Stimulated activated CD8-positive, alpha-beta memory T cell treated with anti-CD3 and anti-CD28 coated beads, Interleukin-4, amount 100 ng/mL, for 1 hour (primary cell): ENCODE measurements at regions not wholly inside any gene's neighbourhood (a gene's known extent, or its start where the extent isn't known, plus 50 kb on each side); places are given as distances from the start of the nearest gene placed in this dataset.
"Not testable (repeated sequence)": the region's sequence is repeated elsewhere in the genome, so short reads cannot be mapped to it uniquely, and the experiment has no call there.

ENCODE experiments used
- DNase-seq, 2 donors: peaks; one replicate each; pipeline ENCODE4 v3.0.0-alpha.2; 2020; ENCODE audit warnings: low read depth in 2 of 2, low spot score in 1 of 2

- DNase-seq, result no peak
Observed at GRCh38 chr11:38043060-38043459, 1445.0 kb upstream of the RAG2 start.

GRCh38 chr11:38038777-38039176, 1440.7 kb upstream of the RAG2 start:
- no peak for DNase-seq

GRCh38 chr11:38019072-38019775, 1421.2 kb upstream of the RAG2 start:
- no peak for DNase-seq

GRCh38 chr11:38014405-38014804, 1416.4 kb upstream of the RAG2 start:
- no peak for DNase-seq

GRCh38 chr11:38013157-38013556, 1415.1 kb upstream of the RAG2 start:
- no peak for DNase-seq

GRCh38 chr11:38011496-38011895, 1413.5 kb upstream of the RAG2 start:
- no peak for DNase-seq

GRCh38 chr11:38009932-38010331, 1411.9 kb upstream of the RAG2 start:
- no peak for DNase-seq

GRCh38 chr11:38006466-38006865, 1408.4 kb upstream of the RAG2 start:
- DNase-seq, result no peak

- DNase-seq, result no peak
Observed at GRCh38 chr11:38005597-38005996, 1407.6 kb upstream of the RAG2 start.

- DNase-seq, result no peak
Observed at GRCh38 chr11:37999171-37999570, 1401.1 kb upstream of the RAG2 start.

- DNase-seq, result no peak
Observed at GRCh38 chr11:37995886-37996285, 1397.8 kb upstream of the RAG2 start.

GRCh38 chr11:37988031-37988430, 1390.0 kb upstream of the RAG2 start:
- no peak for DNase-seq

GRCh38 chr11:37984991-37985390, 1387.0 kb upstream of the RAG2 start:
- no peak for DNase-seq

GRCh38 chr11:37978647-37979046, 1380.6 kb upstream of the RAG2 start:
- no peak for DNase-seq

GRCh38 chr11:37973941-37974340, 1375.9 kb upstream of the RAG2 start:
- no peak for DNase-seq

- DNase-seq, result no peak
Observed at GRCh38 chr11:37972691-37973090, 1374.7 kb upstream of the RAG2 start.

- DNase-seq, result not testable (repeated sequence)
Observed at GRCh38 chr11:37969336-37969735, 1371.3 kb upstream of the RAG2 start.

GRCh38 chr11:37968148-37968547, 1370.1 kb upstream of the RAG2 start:
- DNase-seq, result no peak

GRCh38 chr11:37967635-37968034, 1369.6 kb upstream of the RAG2 start:
- DNase-seq, result no peak

- no peak for DNase-seq
Observed at GRCh38 chr11:37963440-37963839, 1365.4 kb upstream of the RAG2 start.

GRCh38 chr11:37957717-37958116, 1359.7 kb upstream of the RAG2 start:
- DNase-seq, result no peak

- no peak for DNase-seq
Observed at GRCh38 chr11:37951996-37952395, 1354.0 kb upstream of the RAG2 start.

GRCh38 chr11:37948258-37948657, 1350.2 kb upstream of the RAG2 start:
- DNase-seq, result no peak
